H1 (cell line): ENCODE measurements at regions not wholly inside any gene's neighbourhood (a gene's known extent, or its start where the extent isn't known, plus 50 kb on each side); places are given as distances from the start of the nearest gene placed in this dataset.

Experiments
- CBX5 ChIP-seq: fragments of 300-800, 300-1000 bp; sonication (generic); IDR thresholded peaks from 2 replicates; pipeline ENCODE4 v1.7.1; 2016; ENCODE audit warnings: antibody characterized with exemption, low read length, low read depth
- CTCF ChIP-seq, 3 experiments: IDR thresholded peaks; 1 replicate in 2 of 3; 2 replicates in 1 of 3; pipeline versions ENCODE4 v1.5.1 to v1.6.1; 2011; ENCODE audit warnings: low read length in 3 of 3, mild to moderate bottlenecking in 3 of 3, inconsistent platforms in 2 of 3, low read depth in 1 of 3, moderate library complexity in 1 of 3; ENCODE audit not compliant: insufficient read depth in 1 of 3; ENCODE audit errors: control extremely low read depth in 1 of 3
- EZH2 ChIP-seq: fragments of 200-600 bp; sonication (generic); IDR thresholded peaks from 2 replicates; pipeline ENCODE4 v1.7.1; 2012; ENCODE audit warnings: low read depth, mild to moderate bottlenecking, moderate library complexity, low read length, inconsistent platforms; ENCODE audit not compliant: severe bottlenecking
- POLR2AphosphoS5 ChIP-seq: IDR thresholded peaks from 2 replicates; pipeline ENCODE4 v1.6.1; 2011; ENCODE audit warnings: low read depth, low read length
- SP1 ChIP-seq: IDR thresholded peaks from 2 replicates; pipeline ENCODE4 v1.6.1; 2011; ENCODE audit warnings: low read depth, low read length
- YY1 ChIP-seq: IDR thresholded peaks from 2 replicates; pipeline ENCODE4 v1.6.1; 2011; ENCODE audit warnings: low read depth, mild to moderate bottlenecking, low read length

- TF ChIP-seq CBX5 (no peak), POLR2AphosphoS5 (no peak), SP1 (no peak), CTCF (IDR thresholded peaks at IDR 0.05; ENCODE audit: control extremely low read depth in 1 of 3, insufficient read depth in 1 of 3, low read depth in 1 of 3, low read length in 3 of 3) (no peak), EZH2 (no peak), YY1 (no peak)
Observed at GRCh38 chr10:130357226-130357625, 221.0 kb downstream of the GLRX3 start.
